ENCODE measurements at regions not wholly inside any gene's neighbourhood (a gene's known extent, or its start where the extent isn't known, plus 50 kb on each side); places are given as distances from the start of the nearest gene placed in this dataset.

DNA sequence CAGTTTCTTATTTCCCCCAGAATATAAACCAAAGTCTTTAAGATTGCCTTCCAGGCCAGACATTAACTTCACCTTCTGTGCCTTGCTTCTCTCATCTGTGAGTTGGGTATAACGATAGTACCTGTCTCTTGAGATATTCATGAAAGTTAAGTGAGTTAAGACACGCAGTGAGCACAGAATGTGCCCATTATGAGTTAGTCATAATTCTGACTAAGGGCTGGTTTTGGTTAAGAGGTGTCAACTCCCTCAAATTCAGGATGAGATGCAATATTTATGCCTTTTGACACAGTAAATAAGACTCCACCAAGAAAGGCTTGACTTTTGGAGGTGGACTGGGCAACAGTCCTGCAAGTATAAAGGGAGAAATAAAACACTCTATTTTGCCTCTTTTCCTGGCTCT is 528.7 kb upstream of the IGFBP3 start:
- TF ChIP-seq, protein P1, sequence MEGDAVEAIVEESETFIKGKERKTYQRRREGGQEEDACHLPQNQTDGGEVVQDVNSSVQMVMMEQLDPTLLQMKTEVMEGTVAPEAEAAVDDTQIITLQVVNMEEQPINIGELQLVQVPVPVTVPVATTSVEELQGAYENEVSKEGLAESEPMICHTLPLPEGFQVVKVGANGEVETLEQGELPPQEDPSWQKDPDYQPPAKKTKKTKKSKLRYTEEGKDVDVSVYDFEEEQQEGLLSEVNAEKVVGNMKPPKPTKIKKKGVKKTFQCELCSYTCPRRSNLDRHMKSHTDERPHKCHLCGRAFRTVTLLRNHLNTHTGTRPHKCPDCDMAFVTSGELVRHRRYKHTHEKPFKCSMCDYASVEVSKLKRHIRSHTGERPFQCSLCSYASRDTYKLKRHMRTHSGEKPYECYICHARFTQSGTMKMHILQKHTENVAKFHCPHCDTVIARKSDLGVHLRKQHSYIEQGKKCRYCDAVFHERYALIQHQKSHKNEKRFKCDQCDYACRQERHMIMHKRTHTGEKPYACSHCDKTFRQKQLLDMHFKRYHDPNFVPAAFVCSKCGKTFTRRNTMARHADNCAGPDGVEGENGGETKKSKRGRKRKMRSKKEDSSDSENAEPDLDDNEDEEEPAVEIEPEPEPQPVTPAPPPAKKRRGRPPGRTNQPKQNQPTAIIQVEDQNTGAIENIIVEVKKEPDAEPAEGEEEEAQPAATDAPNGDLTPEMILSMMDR (IDR thresholded peaks at IDR 0.05): no peak

DNA sequence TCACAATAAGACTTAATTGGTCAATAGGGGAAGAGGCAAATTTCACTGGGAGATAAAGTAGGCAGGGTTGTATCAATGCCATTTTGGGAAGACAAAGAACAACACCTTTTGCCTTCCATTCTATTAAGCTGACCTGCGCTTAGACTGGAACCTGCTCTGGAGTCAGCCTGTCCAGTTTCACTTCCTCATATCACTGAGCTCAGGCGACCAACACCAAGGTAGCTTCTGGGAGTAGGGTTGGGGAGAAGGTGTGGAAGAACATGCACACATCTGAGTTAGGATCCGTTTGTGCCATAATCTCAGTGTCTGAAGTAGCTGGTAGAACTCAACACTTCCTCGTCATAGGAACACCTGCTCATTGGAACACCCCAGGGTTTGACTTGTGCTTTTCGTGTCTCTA is 527.4 kb upstream of the IGFBP3 start:
- TF ChIP-seq, protein P1 (IDR thresholded peaks at IDR 0.05): no peak

DNA sequence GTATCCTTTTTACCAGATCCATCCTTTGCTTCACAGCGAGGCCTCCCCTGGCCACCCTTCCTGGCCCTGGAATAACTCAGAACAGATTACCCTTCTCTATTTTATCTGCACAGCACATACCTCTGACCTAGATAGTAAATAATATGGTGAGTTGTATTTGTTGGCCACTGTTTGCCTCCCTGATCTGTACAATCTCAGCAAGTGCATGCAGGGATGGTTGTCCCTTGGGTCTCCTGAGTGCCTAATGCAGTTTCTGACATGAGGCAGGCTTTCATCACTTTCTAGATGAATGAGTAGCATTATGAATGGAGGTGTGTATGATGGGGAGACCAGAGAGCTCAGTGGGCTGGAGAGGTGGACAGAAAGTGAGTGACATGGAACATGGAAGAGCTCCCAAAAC is 525.1 kb upstream of the IGFBP3 start:
- TF ChIP-seq, protein P1 (IDR thresholded peaks at IDR 0.05): no peak

DNA sequence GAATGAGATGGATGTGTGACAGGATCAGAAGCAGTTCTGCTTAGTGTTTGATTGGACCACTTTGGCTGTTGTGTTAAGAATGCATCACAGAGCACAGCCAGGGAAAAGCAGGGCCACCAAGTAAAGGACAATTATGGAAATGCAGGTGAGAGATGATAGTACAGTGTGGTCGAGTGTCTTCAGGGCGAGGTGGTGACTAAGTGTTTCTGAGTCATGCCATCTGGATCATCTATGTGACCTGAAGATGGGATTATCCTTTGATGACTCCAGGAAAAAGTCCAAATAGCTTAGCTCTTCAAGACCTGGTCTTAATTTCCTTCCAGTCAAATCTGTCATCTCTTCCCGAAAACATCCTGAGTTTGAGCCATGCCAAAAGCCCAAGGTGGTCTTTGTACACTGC is 523.2 kb upstream of the IGFBP3 start:
- TF ChIP-seq, protein P1 (IDR thresholded peaks at IDR 0.05): no peak

DNA sequence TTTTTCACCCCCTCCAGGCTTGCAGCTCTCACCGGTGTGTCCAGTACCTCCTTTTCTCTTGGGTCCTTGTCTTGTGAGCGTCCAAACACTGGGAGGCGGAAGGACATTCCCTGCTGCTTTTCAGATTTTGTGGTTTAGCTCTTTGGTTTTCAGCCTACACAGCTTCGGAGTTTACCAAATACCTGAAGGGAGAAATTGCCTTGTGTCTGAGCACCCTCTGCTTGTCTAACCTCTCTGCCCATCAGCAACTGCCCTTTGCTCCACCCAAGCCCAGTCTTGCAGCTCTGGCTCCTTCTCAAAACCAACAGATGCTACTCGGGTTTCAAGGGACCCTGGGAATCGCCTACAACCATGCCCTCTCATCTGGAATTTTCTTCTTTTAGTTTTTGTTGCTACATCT is 519.1 kb upstream of the IGFBP3 start:
- TF ChIP-seq, protein P1 (IDR thresholded peaks at IDR 0.05): no peak

DNA sequence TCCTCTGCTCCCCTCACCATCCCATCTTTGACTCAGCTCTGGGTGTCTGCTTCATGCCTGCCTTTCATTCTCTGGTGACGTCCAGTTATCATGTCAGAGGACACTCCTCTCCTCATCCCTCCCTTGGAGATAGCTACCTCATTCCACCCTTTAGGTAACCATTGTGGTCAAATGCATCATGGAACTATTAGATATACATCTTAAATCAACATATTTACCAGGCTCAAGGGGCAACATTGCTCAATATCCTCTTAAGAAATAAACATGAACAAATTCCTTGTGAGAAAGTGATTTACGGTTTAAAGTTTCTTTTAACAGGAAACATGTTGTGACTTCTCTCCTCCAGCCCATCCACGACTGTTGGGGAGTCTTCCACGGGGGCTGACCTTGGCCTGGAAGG is 511.6 kb upstream of the IGFBP3 start:
- TF ChIP-seq, protein P1 (IDR thresholded peaks at IDR 0.05): no peak

DNA sequence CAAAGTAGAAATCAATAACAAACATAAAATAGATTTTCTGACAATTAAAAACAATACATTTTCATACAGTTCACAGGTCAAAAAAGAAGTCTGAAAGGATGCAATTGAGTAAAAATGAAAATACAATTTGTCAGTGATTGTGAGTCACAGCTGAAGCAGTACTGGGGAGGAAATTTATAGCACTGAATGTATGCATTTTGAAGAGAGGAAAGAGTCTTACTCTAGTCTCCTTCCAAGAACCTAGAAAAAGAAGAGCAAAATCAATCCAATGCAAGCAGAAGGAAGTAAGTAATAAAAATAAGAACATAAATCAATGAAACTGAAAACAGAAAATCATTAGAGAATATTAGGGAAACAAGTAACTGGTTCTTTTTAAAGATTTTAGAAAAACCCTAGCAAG is 507.2 kb upstream of the IGFBP3 start:
- TF ChIP-seq, protein P1 (IDR thresholded peaks at IDR 0.05): no peak

DNA sequence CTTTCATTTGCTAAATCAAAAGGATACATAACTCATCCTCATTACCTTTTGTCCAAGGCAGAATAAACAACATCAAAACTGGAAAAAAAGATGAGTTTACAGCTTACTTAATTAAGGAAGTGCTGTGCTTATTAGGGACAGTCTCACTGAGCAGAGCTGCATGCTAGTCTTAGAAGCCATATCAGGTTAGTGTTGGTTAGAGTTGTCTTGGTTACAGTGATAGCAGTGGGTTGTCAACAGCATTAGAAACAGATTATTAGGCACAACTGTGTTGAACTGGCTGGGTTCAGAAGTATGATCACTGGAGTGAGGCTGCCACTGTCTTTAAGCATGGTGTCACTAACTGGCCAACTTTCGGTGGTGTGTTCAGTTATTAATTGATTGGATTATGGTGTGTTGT is 503.9 kb upstream of the IGFBP3 start:
- TF ChIP-seq, protein P1 (IDR thresholded peaks at IDR 0.05): no peak

Data from LNCAP (cell line).